Testis (tissue), 2 donors: ENCODE measurements at regions not wholly inside any gene's neighbourhood (a gene's known extent, or its start where the extent isn't known, plus 50 kb on each side); places are given as distances from the start of the nearest gene placed in this dataset.

Experiments
- DNase-seq: peaks from one replicate; pipeline ENCODE4 v3.0.0-alpha.2; 2019
- H3K27ac ChIP-seq, 2 donors: fragments of 200-600 bp; sonication (generic); one replicate each; pipeline ENCODE4 v1.5.1; 2019
- H3K27me3 ChIP-seq: fragments of 200-600 bp; sonication (generic); one replicate; pipeline ENCODE4 v1.5.1; 2019
- H3K36me3 ChIP-seq: fragments of 200-600 bp; sonication (generic); one replicate; pipeline ENCODE4 v1.5.1; 2017; ENCODE audit warnings: low read depth; ENCODE audit errors: missing control alignments
- H3K4me1 ChIP-seq: fragments of 200-600 bp; sonication (generic); one replicate; pipeline ENCODE4 v1.5.1; 2019
- H3K4me3 ChIP-seq, 2 donors: fragments of 200-600 bp; sonication (generic); one replicate each; pipeline ENCODE4 v1.5.1; 2017 to 2019
- H3K9me3 ChIP-seq: fragments of 200-600 bp; sonication (generic); one replicate; pipeline ENCODE4 v1.5.1; 2017
- CTCF ChIP-seq, 3 experiments: fragments of 450-650 bp in 2 of 3; fragments of 200-600 bp in 1 of 3; sonication (generic) in 1 of 3; IDR thresholded peaks; one replicate each; pipeline ENCODE4 v1.5.1; 2016 to 2019; ENCODE audit warnings: antibody characterized with exemption in 3 of 3, mild to moderate bottlenecking in 2 of 3, moderate library complexity in 1 of 3
- POLR2A ChIP-seq: fragments of 450-650 bp; IDR thresholded peaks from one replicate; pipeline ENCODE4 v1.6.1; 2017; ENCODE audit warnings: antibody characterized with exemption, mild to moderate bottlenecking, moderate library complexity
- WGBS, 2 donors: methylation state at CpG; one replicate each; pipeline ENCODE4 v1.1.5; 2018; 5-methylcytosine and 5-hydroxymethylcytosine counted together
- intact Hi-C: fragments of 100-400 bp; cut with DNase I; formaldehyde crosslinking; loops from one replicate; pipeline ENCODE4 v1.15.1; 2023; ENCODE audit warnings: low total_unique reads

- TF ChIP-seq CTCF (IDR thresholded peaks at IDR 0.05) (no peak), POLR2A (no peak)
- no peaks in the 10 kb centered on the region for H3K4me1 ChIP-seq
- no peak for DNase-seq
- H3K36me3 ChIP-seq, result no peaks in the 10 kb centered on the region
- 60 to 73% methylated on average over 3 of the region's 3 CpGs for WGBS, 2 donors
- intact Hi-C loops, result no loop called here
- H3K27me3 ChIP-seq, result no peaks in the 10 kb centered on the region
- no peak overlapping the region for H3K27ac ChIP-seq
- H3K9me3 ChIP-seq, result no peaks in the 10 kb centered on the region
- no peak overlapping the region for H3K4me3 ChIP-seq
Observed at GRCh38 chr15:29465196-29465595, 195.6 kb upstream of the NSMCE3 start.

GRCh38 chr15:29461877-29462276 lies 192.3 kb upstream of the NSMCE3 start:
- Histone ChIP-seq H3K9me3 (no peaks in the 10 kb centered on the region), H3K4me3 (no peak overlapping the region), H3K4me1 (no peaks in the 10 kb centered on the region), H3K36me3 (no peaks in the 10 kb centered on the region), H3K27me3 (no peaks in the 10 kb centered on the region), H3K27ac (no peak overlapping the region)
- no peak for DNase-seq
- WGBS, 2 donors, result 62 to 71% methylated on average over 3 of the region's 3 CpGs
- TF ChIP-seq POLR2A (no peak), CTCF (IDR thresholded peaks at IDR 0.05) (no peak)
- intact Hi-C loops, result no loop called here

GRCh38 chr15:29458361-29458760 lies 188.7 kb upstream of the NSMCE3 start:
- intact Hi-C loops, result no loop called here
- 80 to 84% methylated on average over 7 of the region's 7 CpGs for WGBS, 2 donors
- Histone ChIP-seq H3K4me1 (no peaks in the 10 kb centered on the region), H3K9me3 (no peaks in the 10 kb centered on the region), H3K27me3 (no peaks in the 10 kb centered on the region), H3K36me3 (no peaks in the 10 kb centered on the region), H3K27ac (no peak overlapping the region), H3K4me3 (no peak overlapping the region)
- DNase-seq, result no peak
- no peak for TF ChIP-seq CTCF (IDR thresholded peaks at IDR 0.05)
- TF ChIP-seq POLR2A, result no peak

GRCh38 chr15:29457729-29458128 lies 188.1 kb upstream of the NSMCE3 start:
- intact Hi-C loops, result no loop called here
- H3K4me1 ChIP-seq, result no peaks in the 10 kb centered on the region
- H3K36me3 ChIP-seq, result no peaks in the 10 kb centered on the region
- 82 to 100% methylated on average over 3 to 6 of the region's 6 CpGs for WGBS, 2 donors
- DNase-seq, result no peak
- no peaks in the 10 kb centered on the region for H3K9me3 ChIP-seq
- no peaks in the 10 kb centered on the region for H3K27me3 ChIP-seq
- no peak for TF ChIP-seq POLR2A
- no peak for TF ChIP-seq CTCF (IDR thresholded peaks at IDR 0.05)
- no peak overlapping the region for H3K4me3 ChIP-seq
- no peak overlapping the region for H3K27ac ChIP-seq

- Histone ChIP-seq H3K27ac (no peak overlapping the region), H3K4me1 (no peaks in the 10 kb centered on the region), H3K27me3 (no peaks in the 10 kb centered on the region), H3K9me3 (no peaks in the 10 kb centered on the region), H3K36me3 (no peaks in the 10 kb centered on the region), H3K4me3 (no peak overlapping the region)
- 83 to 86% methylated on average over 8 of the region's 8 CpGs for WGBS, 2 donors
- no peak for DNase-seq
- TF ChIP-seq CTCF (IDR thresholded peaks at IDR 0.05), result no peak
- TF ChIP-seq POLR2A, result no peak
- intact Hi-C loops, result no loop called here
Observed at GRCh38 chr15:29456964-29457363, 187.3 kb upstream of the NSMCE3 start.
